Ishikawa (cell line): ENCODE measurements at regions not wholly inside any gene's neighbourhood (a gene's known extent, or its start where the extent isn't known, plus 50 kb on each side); places are given as distances from the start of the nearest gene placed in this dataset.

ENCODE experiments used
- CEBPB ChIP-seq: IDR thresholded peaks from 2 replicates; pipeline ENCODE4 v1.6.1; 2012
- CREB1 ChIP-seq: IDR thresholded peaks from 2 replicates; pipeline ENCODE4 v1.6.1; 2012; ENCODE audit warnings: low read depth
- EGR1 ChIP-seq: IDR thresholded peaks from 2 replicates; pipeline ENCODE4 v1.6.1; 2012
- EP300 ChIP-seq: IDR thresholded peaks from 2 replicates; pipeline ENCODE4 v1.6.1; 2012; ENCODE audit warnings: borderline replicate concordance
- FOXM1 ChIP-seq: IDR thresholded peaks from 2 replicates; pipeline ENCODE4 v1.6.1; 2012; ENCODE audit warnings: low read depth, borderline replicate concordance
- NFIC ChIP-seq: IDR thresholded peaks from 2 replicates; pipeline ENCODE4 v1.6.1; 2012
- RAD21 ChIP-seq: IDR thresholded peaks from 2 replicates; pipeline ENCODE4 v1.6.1; 2012; ENCODE audit warnings: low read depth
- TAF1 ChIP-seq: IDR thresholded peaks from 2 replicates; pipeline ENCODE4 v1.6.1; 2012; ENCODE audit warnings: low read depth, mild to moderate bottlenecking
- TEAD4 ChIP-seq: IDR thresholded peaks from 2 replicates; pipeline ENCODE4 v1.6.1; 2012
- ZBTB7A ChIP-seq: IDR thresholded peaks from 2 replicates; pipeline ENCODE4 v1.6.1; 2012; ENCODE audit warnings: low read depth
- TF ChIP-seq, protein P1 (sequence below): IDR thresholded peaks from 2 replicates; pipeline ENCODE4 v1.6.1; 2012
- TF ChIP-seq, protein P2 (sequence below): IDR thresholded peaks from 2 replicates; pipeline ENCODE4 v1.6.1; 2012

DNA sequence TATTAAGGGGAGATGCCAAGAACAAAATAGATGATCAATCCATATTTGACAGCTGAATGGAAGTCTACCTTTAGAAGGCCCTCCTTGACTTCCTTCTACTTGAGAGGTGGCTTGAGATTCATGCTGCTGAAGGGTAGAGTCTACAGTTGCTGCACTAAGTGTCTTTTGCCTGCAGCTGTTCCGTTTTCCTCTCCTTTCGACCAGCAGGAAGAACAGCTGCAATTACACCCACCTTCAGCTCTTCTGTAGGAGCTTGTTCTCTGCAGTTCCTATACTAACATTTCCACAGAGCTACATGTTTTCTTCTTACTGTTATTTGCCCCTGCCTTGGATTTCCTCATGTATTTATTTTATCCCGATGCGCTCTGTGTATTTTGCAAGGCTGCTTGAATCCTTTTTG, 79.1 kb downstream of the ARRDC4 start:
- TF ChIP-seq, protein P1, sequence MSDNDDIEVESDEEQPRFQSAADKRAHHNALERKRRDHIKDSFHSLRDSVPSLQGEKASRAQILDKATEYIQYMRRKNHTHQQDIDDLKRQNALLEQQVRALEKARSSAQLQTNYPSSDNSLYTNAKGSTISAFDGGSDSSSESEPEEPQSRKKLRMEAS, result no peak
- TF ChIP-seq CEBPB, result no peak
- no peak for TF ChIP-seq TAF1
- no peak for TF ChIP-seq FOXM1
- no peak for TF ChIP-seq EP300
- TF ChIP-seq, protein P2, sequence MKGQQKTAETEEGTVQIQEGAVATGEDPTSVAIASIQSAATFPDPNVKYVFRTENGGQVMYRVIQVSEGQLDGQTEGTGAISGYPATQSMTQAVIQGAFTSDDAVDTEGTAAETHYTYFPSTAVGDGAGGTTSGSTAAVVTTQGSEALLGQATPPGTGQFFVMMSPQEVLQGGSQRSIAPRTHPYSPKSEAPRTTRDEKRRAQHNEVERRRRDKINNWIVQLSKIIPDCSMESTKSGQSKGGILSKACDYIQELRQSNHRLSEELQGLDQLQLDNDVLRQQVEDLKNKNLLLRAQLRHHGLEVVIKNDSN, result no peak
- no peak for TF ChIP-seq NFIC
- TF ChIP-seq TEAD4, result no peak
- TF ChIP-seq EGR1, result no peak
- no peak for TF ChIP-seq CREB1
- no peak for TF ChIP-seq ZBTB7A
- no peak for TF ChIP-seq RAD21
